Stimulated activated CD8-positive, alpha-beta memory T cell treated with anti-CD3 and anti-CD28 coated beads, Interleukin-7, amount 100 ng/mL, for 1 hour (primary cell): ENCODE measurements at regions not wholly inside any gene's neighbourhood (a gene's known extent, or its start where the extent isn't known, plus 50 kb on each side); places are given as distances from the start of the nearest gene placed in this dataset.
"Not testable (repeated sequence)": the region's sequence is repeated elsewhere in the genome, so short reads cannot be mapped to it uniquely, and the experiment has no call there.

Experiments
- DNase-seq, 2 donors: peaks; one replicate each; pipeline ENCODE4 v3.0.0-alpha.2; 2020; ENCODE audit warnings: low read depth in 2 of 2

GRCh38 chr16:66245868-66246267 lies 120.6 kb upstream of the CDH5 start:
- DNase-seq = no peak

GRCh38 chr16:66245072-66245471 lies 121.4 kb upstream of the CDH5 start:
- no peak for DNase-seq

GRCh38 chr16:66242672-66243071 lies 123.8 kb upstream of the CDH5 start:
- DNase-seq = no peak

- not testable (repeated sequence) for DNase-seq
These were observed 124.3 kb upstream of the CDH5 start for GRCh38 chr16:66242206-66242605.

- DNase-seq = no peak
These were observed 125.7 kb upstream of the CDH5 start for GRCh38 chr16:66240631-66241395.

GRCh38 chr16:66240088-66240487 lies 126.4 kb upstream of the CDH5 start:
- DNase-seq = no peak

- no peak for DNase-seq
These were observed 127.8 kb upstream of the CDH5 start for GRCh38 chr16:66238696-66239095.

GRCh38 chr16:66236301-66236700 lies 130.2 kb upstream of the CDH5 start:
- no peak for DNase-seq

GRCh38 chr16:66231452-66232160 lies 134.9 kb upstream of the CDH5 start:
- no peak for DNase-seq

GRCh38 chr16:66229651-66230050 lies 136.8 kb upstream of the CDH5 start:
- DNase-seq = no peak

- no peak for DNase-seq
These were observed 137.7 kb upstream of the CDH5 start for GRCh38 chr16:66228792-66229191.

GRCh38 chr16:66227766-66228530 lies 138.5 kb upstream of the CDH5 start:
- no peak for DNase-seq

- DNase-seq = no peak
These were observed 139.7 kb upstream of the CDH5 start for GRCh38 chr16:66226762-66227161.

GRCh38 chr16:66225696-66226095 lies 140.8 kb upstream of the CDH5 start:
- no peak for DNase-seq

GRCh38 chr16:66224626-66225025 lies 141.9 kb upstream of the CDH5 start:
- no peak for DNase-seq

GRCh38 chr16:66224186-66224585 lies 142.3 kb upstream of the CDH5 start:
- DNase-seq = no peak

- DNase-seq = no peak
These were observed 143.2 kb upstream of the CDH5 start for GRCh38 chr16:66223176-66223780.

- no peak for DNase-seq
These were observed 143.7 kb upstream of the CDH5 start for GRCh38 chr16:66222756-66223155.

GRCh38 chr16:66220702-66221101 lies 145.8 kb upstream of the CDH5 start:
- no peak for DNase-seq

- DNase-seq = no peak
These were observed 147.0 kb upstream of the CDH5 start for GRCh38 chr16:66219491-66219890.

GRCh38 chr16:66212428-66212827 lies 154.1 kb upstream of the CDH5 start:
- DNase-seq = no peak

GRCh38 chr16:66211651-66212050 lies 154.8 kb upstream of the CDH5 start:
- no peak for DNase-seq
